AG04450 (cell line): ENCODE measurements at regions not wholly inside any gene's neighbourhood (a gene's known extent, or its start where the extent isn't known, plus 50 kb on each side); places are given as distances from the start of the nearest gene placed in this dataset.

Experiments used
- CTCF ChIA-PET: fragments of 300-600, 350-600 bp; formaldehyde crosslinking; extraction: SDS; loops from one replicate; lab custom pipeline; 2022; ENCODE audit warnings: antibody characterized with exemption, inconsistent platforms; lab: Charles Lee
- POLR2A ChIA-PET: fragments of 350-600 bp; formaldehyde crosslinking; extraction: SDS; loops from one replicate; lab custom pipeline; 2021; ENCODE audit warnings: antibody characterized with exemption, inconsistent platforms; lab: Yijun Ruan, JAX
- DNase-seq: peaks from one replicate; pipeline ENCODE4 v3.0.0-alpha.2; 2011; ENCODE audit warnings: low read depth, low spot score
- H3K27ac ChIP-seq: one replicate; pipeline ENCODE4 v1.5.1; 2012; ENCODE audit warnings: low read depth, low read length, control low read depth
- H3K27me3 ChIP-seq: one replicate; pipeline ENCODE4 v1.6.0; 2012; ENCODE audit warnings: low read length; ENCODE audit not compliant: control insufficient read depth, insufficient read depth
- H3K4me3 ChIP-seq: 2 replicates; pipeline ENCODE4 v1.5.1; 2011; ENCODE audit warnings: mild to moderate bottlenecking, low read depth, low read length, control low read depth
- H3K9me3 ChIP-seq: 2 replicates; pipeline ENCODE4 v1.5.1; 2012; ENCODE audit warnings: low read length; ENCODE audit not compliant: control insufficient read depth, insufficient read depth
- TF ChIP-seq, protein P1 (sequence below): IDR thresholded peaks from 2 replicates; pipeline ENCODE4 v1.5.1; 2011; ENCODE audit warnings: low read depth, low read length, control low read depth, inconsistent platforms

DNA sequence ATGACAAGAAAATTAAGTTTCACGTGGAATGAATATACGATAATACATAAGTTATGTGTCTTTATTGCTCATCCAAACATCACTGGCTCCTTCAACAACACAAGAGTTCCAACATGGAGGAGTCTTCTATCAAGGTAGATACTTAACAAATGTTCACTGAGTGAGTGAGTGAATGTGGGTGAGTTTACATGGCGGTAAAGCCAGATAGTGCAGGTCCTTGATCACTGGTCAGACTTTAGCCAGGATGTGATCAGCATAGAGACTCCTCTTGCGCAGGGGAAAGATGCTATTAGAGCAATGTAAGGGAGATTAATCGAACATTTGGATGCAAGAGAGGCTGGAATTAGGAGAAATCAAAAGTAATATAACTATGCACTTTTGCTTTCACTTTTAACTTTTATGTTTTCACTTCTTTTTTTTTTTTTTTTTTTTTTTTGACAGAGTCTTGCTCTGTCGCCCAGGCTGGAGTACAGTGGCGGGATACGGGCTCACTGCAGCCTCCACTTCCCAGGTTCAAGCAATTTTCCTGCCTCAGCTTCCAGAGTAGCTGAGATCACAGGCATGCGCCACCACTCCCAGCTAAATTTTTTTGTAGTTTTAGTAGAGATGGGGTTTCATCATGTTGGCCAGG, 249.0 kb upstream of the ID2 start:
- H3K27me3 ChIP-seq, result no peaks in the 10 kb centered on the region
- H3K9me3 ChIP-seq, result no peaks in the 10 kb centered on the region
- POLR2A ChIA-PET, result interaction anchor here (0.6 kb wide), 1 partner anchor 156 kb away, joined by 7 read pairs; no protein-coding TSS in a partner anchor
- TF ChIP-seq, protein P1, sequence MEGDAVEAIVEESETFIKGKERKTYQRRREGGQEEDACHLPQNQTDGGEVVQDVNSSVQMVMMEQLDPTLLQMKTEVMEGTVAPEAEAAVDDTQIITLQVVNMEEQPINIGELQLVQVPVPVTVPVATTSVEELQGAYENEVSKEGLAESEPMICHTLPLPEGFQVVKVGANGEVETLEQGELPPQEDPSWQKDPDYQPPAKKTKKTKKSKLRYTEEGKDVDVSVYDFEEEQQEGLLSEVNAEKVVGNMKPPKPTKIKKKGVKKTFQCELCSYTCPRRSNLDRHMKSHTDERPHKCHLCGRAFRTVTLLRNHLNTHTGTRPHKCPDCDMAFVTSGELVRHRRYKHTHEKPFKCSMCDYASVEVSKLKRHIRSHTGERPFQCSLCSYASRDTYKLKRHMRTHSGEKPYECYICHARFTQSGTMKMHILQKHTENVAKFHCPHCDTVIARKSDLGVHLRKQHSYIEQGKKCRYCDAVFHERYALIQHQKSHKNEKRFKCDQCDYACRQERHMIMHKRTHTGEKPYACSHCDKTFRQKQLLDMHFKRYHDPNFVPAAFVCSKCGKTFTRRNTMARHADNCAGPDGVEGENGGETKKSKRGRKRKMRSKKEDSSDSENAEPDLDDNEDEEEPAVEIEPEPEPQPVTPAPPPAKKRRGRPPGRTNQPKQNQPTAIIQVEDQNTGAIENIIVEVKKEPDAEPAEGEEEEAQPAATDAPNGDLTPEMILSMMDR, result no peak
- no peak overlapping the region for H3K27ac ChIP-seq
- no peak overlapping the region for H3K4me3 ChIP-seq
- DNase-seq, result no peak
- CTCF ChIA-PET, result no interaction called here

DNA sequence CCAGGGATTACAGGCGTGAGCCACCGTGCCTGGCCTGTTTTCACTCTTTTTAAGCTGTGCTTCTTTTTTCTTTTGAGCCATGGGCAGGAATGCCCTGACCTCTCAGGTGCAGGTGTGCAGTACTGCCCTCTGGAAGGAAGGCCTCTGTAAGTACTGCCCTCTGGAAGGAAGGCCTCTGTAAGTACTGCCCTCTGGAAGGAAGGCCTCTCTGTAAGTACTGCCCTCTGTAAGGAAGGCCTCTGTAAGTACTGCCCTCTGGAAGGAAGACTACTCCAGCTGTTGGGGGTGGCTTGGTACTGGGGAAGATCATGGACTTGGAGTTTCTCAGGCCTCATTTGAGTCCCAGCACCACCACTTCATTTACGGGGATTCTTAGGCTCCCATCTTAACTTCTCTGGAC, 248.5 kb upstream of the ID2 start:
- H3K9me3 ChIP-seq, result no peaks in the 10 kb centered on the region
- POLR2A ChIA-PET, result interaction anchor here (0.6 kb wide), 1 partner anchor 156 kb away, joined by 7 read pairs; no protein-coding TSS in a partner anchor
- no peaks in the 10 kb centered on the region for H3K27me3 ChIP-seq
- no peak overlapping the region for H3K4me3 ChIP-seq
- H3K27ac ChIP-seq, result no peak overlapping the region
- TF ChIP-seq, protein P1, result no peak
- no peak for DNase-seq
- CTCF ChIA-PET, result no interaction called here

DNA sequence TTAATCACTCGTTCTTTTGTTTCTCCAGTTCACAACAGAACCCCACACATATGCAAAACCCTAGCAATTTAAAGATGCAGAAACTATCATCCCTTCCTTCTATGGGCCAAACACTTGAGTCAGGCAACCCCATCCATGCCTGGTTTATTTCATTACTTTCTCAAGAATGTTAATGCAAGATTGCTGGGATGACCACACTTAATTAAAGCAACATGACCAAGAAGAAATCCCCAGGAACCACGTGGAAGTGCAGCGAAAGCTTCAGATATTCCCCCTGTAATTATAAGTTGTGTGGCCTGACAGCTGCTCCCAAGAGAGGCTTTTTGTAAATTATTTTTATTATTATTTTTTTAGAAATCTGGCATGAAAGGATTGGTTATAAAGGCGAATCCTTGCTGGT, 246.2 kb upstream of the ID2 start:
- DNase-seq, result no peak
- Histone ChIP-seq H3K4me3 (no peak overlapping the region), H3K27me3 (no peaks in the 10 kb centered on the region), H3K27ac (no peak overlapping the region), H3K9me3 (no peaks in the 10 kb centered on the region)
- CTCF ChIA-PET, result no interaction called here
- TF ChIP-seq, protein P1, result no peak
- POLR2A ChIA-PET, result no interaction called here

DNA sequence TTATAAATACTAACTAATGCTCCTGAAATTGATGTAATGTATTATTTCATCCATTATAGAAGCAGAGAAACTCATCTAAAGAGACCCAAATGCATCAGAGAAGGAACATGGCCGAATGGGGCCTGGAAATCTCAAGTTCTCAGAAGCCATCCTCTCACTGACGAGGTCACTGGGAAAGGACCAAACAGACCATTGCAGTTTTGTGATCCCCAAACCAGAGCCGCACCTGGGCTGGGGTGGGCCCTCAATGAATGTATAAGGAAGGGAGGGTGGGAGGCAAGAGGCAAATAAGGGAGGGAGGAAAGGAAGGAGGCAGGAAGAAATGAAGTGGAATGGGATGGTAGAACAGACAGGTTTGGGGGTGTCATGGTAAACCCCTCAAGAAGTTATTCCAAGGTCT, 245.3 kb upstream of the ID2 start:
- TF ChIP-seq, protein P1, result no peak
- no peak overlapping the region for H3K4me3 ChIP-seq
- H3K27me3 ChIP-seq, result no peaks in the 10 kb centered on the region
- CTCF ChIA-PET, result no interaction called here
- DNase-seq, result no peak
- POLR2A ChIA-PET, result no interaction called here
- no peak overlapping the region for H3K27ac ChIP-seq
- H3K9me3 ChIP-seq, result no peaks in the 10 kb centered on the region

DNA sequence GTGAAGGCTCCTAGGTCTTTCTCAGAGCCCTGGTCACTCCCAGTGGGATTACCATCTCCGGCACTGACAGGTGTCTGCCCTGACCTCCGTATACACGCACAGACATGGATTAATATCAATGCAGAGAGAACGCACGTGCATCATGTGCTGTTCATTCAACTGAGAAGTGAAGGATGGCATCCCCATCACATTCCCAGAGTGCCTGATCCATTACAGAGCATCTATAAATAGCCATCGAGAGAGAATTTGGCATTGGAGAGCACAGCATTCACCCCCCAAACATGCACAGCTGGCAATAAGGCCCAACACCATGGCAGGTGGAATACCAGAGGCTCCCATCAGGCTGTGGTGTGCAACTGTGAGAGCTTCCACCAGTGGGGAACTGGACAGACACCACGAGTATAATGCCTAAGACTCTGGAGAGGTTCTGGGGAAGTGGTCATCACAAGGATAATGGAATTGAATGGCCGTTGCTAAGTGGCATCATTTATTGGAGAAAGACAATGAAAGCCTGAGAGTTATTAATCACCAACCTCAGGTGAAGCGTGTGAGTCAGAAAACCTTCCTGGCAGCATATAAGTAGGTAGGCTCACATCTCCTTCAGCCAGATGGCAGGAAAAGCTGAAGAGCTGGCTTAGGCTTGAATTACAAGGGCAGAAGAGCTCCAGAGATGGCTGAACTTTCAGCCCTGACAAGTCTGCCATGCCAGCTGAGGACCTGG, 244.5 kb upstream of the ID2 start:
- DNase-seq, result no peak
- Histone ChIP-seq H3K4me3 (no peak overlapping the region), H3K9me3 (no peaks in the 10 kb centered on the region), H3K27ac (no peak overlapping the region), H3K27me3 (no peaks in the 10 kb centered on the region)
- TF ChIP-seq, protein P1, result no peak
- CTCF ChIA-PET, result no interaction called here
- POLR2A ChIA-PET, result no interaction called here
